ENCODE measurements at regions not wholly inside any gene's neighbourhood (a gene's known extent, or its start where the extent isn't known, plus 50 kb on each side); places are given as distances from the start of the nearest gene placed in this dataset.

DNA sequence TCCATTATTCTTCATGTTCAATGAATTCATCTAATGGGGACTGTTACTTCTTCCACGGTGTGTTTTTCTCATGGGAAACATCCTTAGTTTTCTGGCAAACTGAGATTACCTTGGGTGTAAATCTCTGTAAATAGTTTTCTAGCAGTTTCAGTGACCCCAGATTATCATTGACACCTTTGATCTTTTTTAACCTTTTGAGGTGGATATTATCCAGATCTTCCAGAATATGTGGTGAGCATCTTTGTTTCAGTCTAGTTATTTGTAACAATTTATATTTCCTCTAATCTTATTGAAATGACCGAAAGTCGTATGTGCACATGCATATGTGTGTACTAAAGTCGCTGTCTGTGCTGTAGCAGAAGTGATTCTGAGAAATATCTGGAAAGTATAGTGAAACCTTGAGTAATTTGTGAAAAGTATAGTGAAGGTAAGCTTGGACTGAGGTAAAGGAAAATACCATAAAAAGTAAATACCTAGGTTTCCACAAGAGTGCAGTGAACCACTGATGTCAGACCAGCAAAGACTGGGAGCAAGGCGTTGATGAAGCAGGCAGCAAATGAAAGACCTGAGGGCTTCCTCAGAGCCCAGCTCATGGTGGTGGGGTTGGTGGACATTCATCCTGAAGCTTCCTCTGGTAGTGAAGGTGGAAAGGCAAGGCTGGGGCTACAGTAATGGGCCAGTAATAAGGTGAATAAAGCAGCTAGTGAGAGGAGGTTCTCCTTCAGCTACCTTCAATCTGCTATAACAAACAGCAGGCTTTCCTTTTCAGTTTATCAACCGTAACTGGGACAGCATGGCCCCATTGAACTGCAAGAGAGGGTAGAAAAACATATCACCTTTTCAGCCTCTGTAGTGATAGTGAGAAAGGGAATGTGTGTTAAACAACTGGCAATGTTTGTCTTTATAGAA lies 480.2 kb upstream of the FBXO33 start:
- TF ChIP-seq, protein P1, sequence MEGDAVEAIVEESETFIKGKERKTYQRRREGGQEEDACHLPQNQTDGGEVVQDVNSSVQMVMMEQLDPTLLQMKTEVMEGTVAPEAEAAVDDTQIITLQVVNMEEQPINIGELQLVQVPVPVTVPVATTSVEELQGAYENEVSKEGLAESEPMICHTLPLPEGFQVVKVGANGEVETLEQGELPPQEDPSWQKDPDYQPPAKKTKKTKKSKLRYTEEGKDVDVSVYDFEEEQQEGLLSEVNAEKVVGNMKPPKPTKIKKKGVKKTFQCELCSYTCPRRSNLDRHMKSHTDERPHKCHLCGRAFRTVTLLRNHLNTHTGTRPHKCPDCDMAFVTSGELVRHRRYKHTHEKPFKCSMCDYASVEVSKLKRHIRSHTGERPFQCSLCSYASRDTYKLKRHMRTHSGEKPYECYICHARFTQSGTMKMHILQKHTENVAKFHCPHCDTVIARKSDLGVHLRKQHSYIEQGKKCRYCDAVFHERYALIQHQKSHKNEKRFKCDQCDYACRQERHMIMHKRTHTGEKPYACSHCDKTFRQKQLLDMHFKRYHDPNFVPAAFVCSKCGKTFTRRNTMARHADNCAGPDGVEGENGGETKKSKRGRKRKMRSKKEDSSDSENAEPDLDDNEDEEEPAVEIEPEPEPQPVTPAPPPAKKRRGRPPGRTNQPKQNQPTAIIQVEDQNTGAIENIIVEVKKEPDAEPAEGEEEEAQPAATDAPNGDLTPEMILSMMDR (IDR thresholded peaks at IDR 0.05) = no peak
- no peak for TF ChIP-seq POLR2AphosphoS5 (IDR thresholded peaks at IDR 0.05; ENCODE audit: insufficient read depth in 1 of 2, low read depth in 1 of 2)
- TF ChIP-seq POLR2A (IDR thresholded peaks at IDR 0.05) = no peak
